HepG2 (cell line): ENCODE measurements at regions not wholly inside any gene's neighbourhood (a gene's known extent, or its start where the extent isn't known, plus 50 kb on each side); places are given as distances from the start of the nearest gene placed in this dataset.

Experiments used
- ATAC-seq: fragments of 200-7000 bp; cut with Tn5 transposase; 3 replicates; pipeline ENCODE4 v1.9.1; 2020; ENCODE audit warnings: mild to moderate bottlenecking, moderate library complexity
- BruUV-seq: library from RNA; stranded (reverse); fragments of 400-500 nt; replicated peaks from 2 replicates; lab custom pipeline; 2021; lab: Mats Ljungman, UMichigan
- CTCF ChIA-PET: fragments of 300-600 bp; formaldehyde crosslinking; extraction: SDS; loops from one replicate; lab custom pipeline; 2021; ENCODE audit warnings: low total read pairs, inconsistent platforms, low intra/inter-chr PET ratio; lab: Yijun Ruan, JAX
- POLR2A ChIA-PET: fragments of 350-600 bp; sonication (Branson Sonifier 250); formaldehyde crosslinking; loops from one replicate; lab custom pipeline; 2020; ENCODE audit warnings: antibody characterized with exemption, inconsistent platforms; lab: Yijun Ruan, JAX
- DNase-seq: peaks from one replicate; pipeline ENCODE4 v3.0.0-alpha.2; 2015; ENCODE audit warnings: low spot score
- FAIRE-seq: peaks from 3 replicates; lab custom pipeline; 2011; peaks lifted over from hg19 to GRCh38; lab: Jason Lieb, UNC
- H2AFZ ChIP-seq: one replicate; pipeline ENCODE4 v1.6.1; 2011; ENCODE audit warnings: low read length, inconsistent platforms
- H3K27ac ChIP-seq: fragments of 300-600 bp; 3 replicates; pipeline ENCODE4 v1.8.0; 2011; ENCODE audit warnings: mixed run types, mild to moderate bottlenecking, mixed read lengths, low read length, inconsistent platforms; ENCODE audit not compliant: insufficient read depth; ENCODE audit errors: extremely low read length
- H3K27me3 ChIP-seq, 2 experiments: fragments of 200-600 bp in 1 of 2; 2 replicates in 1 of 2; 3 replicates in 1 of 2; pipeline versions ENCODE4 v1.6.0 to v1.8.0; 2011; ENCODE audit warnings: low read length in 2 of 2, mild to moderate bottlenecking in 2 of 2, moderate library complexity in 2 of 2, inconsistent platforms in 1 of 2; ENCODE audit not compliant: insufficient read depth in 2 of 2, control insufficient read depth in 1 of 2
- H3K36me3 ChIP-seq, 2 experiments: fragments of 200-600 bp in 1 of 2; replicated peaks in 1 of 2; 2 replicates in 1 of 2; 3 replicates in 1 of 2; pipeline versions ENCODE4 v1.5.1 to v1.8.0; 2011; ENCODE audit warnings: low read length in 2 of 2, inconsistent platforms in 1 of 2; ENCODE audit not compliant: insufficient read depth in 2 of 2, control insufficient read depth in 1 of 2
- H3K4me1 ChIP-seq: 2 replicates; pipeline ENCODE4 v1.5.1; 2012; ENCODE audit warnings: low read length, inconsistent platforms; ENCODE audit not compliant: insufficient read depth
- H3K4me2 ChIP-seq: 2 replicates; pipeline ENCODE4 v1.6.0; 2011; ENCODE audit warnings: low read depth, low read length, inconsistent platforms
- H3K4me3 ChIP-seq, 3 experiments: fragments of 200-600 bp in 1 of 3; sonication (generic), shearing (Covaris generic) in 1 of 3; replicated peaks in 1 of 3; 2 replicates each; pipeline ENCODE4 v1.5.1; 2011 to 2016; ENCODE audit warnings: low read length in 3 of 3, inconsistent platforms in 2 of 3, low read depth in 2 of 3, mild to moderate bottlenecking in 2 of 3, control low read depth in 1 of 3, mixed read lengths in 1 of 3; ENCODE audit not compliant: insufficient read depth in 1 of 3
- H3K79me2 ChIP-seq: one replicate; pipeline ENCODE4 v1.6.1; 2011; ENCODE audit warnings: low read length, inconsistent platforms; ENCODE audit not compliant: insufficient read depth
- H3K9ac ChIP-seq: 2 replicates; pipeline ENCODE4 v1.6.0; 2011; ENCODE audit warnings: mild to moderate bottlenecking, low read depth, low read length, inconsistent platforms; ENCODE audit not compliant: insufficient read depth
- H3K9me3 ChIP-seq: 2 replicates; pipeline ENCODE4 v1.5.1; 2012; ENCODE audit warnings: mild to moderate bottlenecking, low read length
- H4K20me1 ChIP-seq: 2 replicates; pipeline ENCODE4 v1.6.0; 2011; ENCODE audit warnings: inconsistent platforms, mild to moderate bottlenecking, low read length, moderate library complexity; ENCODE audit not compliant: insufficient read depth
- FOSL1 ChIP-seq: sonication (generic); formaldehyde crosslinking; IDR thresholded peaks from 2 replicates; pipeline ENCODE4 v1.9.0; 2021; ENCODE audit warnings: missing genetic modification reagents, borderline replicate concordance
- ISX ChIP-seq: sonication (generic); formaldehyde crosslinking; conservative IDR thresholded peaks from 2 replicates; pipeline ENCODE4 v1.5.0; 2020; ENCODE audit warnings: missing genetic modification reagents
- KDM6A ChIP-seq: IDR thresholded peaks from 2 replicates; pipeline ENCODE4 v1.6.1; 2016; ENCODE audit warnings: low read depth
- MAF1 ChIP-seq: sonication (generic); formaldehyde crosslinking; IDR thresholded peaks from 2 replicates; pipeline ENCODE4 v1.5.0; 2020; ENCODE audit warnings: missing genetic modification reagents, borderline replicate concordance
- MEIS1 ChIP-seq: sonication (generic); formaldehyde crosslinking; IDR thresholded peaks from 2 replicates; pipeline ENCODE4 v1.9.0; 2021; ENCODE audit warnings: mild to moderate bottlenecking, missing genetic modification reagents, moderate library complexity, borderline replicate concordance
- NRL ChIP-seq: sonication (generic); formaldehyde crosslinking; IDR thresholded peaks from 2 replicates; pipeline ENCODE4 v1.5.0; 2020; ENCODE audit warnings: missing genetic modification reagents, mild to moderate bottlenecking, moderate library complexity, borderline replicate concordance
- PITX1 ChIP-seq: sonication (generic); formaldehyde crosslinking; IDR thresholded peaks from 2 replicates; pipeline ENCODE4 v1.5.1; 2020; ENCODE audit warnings: mild to moderate bottlenecking, missing genetic modification reagents
- SIX4 ChIP-seq: sonication (generic); formaldehyde crosslinking; IDR thresholded peaks from 2 replicates; pipeline ENCODE4 v1.4.0; 2020; ENCODE audit warnings: missing genetic modification reagents
- SRSF9 ChIP-seq: fragments of 200-400 bp; formaldehyde crosslinking; IDR thresholded peaks from 2 replicates; pipeline ENCODE4 v1.6.1; 2018; ENCODE audit warnings: borderline replicate concordance, mild to moderate bottlenecking, low read depth, low read length; ENCODE audit not compliant: insufficient read depth, poor library complexity, severe bottlenecking
- SYNCRIP ChIP-seq: fragments of 200-400 bp; formaldehyde crosslinking; IDR thresholded peaks from 2 replicates; pipeline ENCODE4 v1.6.1; 2018; ENCODE audit warnings: mild to moderate bottlenecking, low read depth, low read length; ENCODE audit not compliant: insufficient read depth
- ZBTB7A ChIP-seq: sonication (generic); formaldehyde crosslinking; IDR thresholded peaks from 2 replicates; pipeline ENCODE4 v1.8.0; 2022; ENCODE audit warnings: mild to moderate bottlenecking, missing genetic modification reagents
- ZFP1 ChIP-seq: IDR thresholded peaks from 2 replicates; pipeline ENCODE4 v1.6.1; 2016
- ZFP36L1 ChIP-seq: sonication (generic); formaldehyde crosslinking; IDR thresholded peaks from 2 replicates; pipeline ENCODE4 v1.8.0; 2022; ENCODE audit warnings: mild to moderate bottlenecking, missing genetic modification reagents, moderate library complexity
- WGBS: methylation state at CpG from one replicate; pipeline ENCODE4 v1.1.6; 2017; ENCODE audit warnings: low lambda C conversion rate; 5-methylcytosine and 5-hydroxymethylcytosine counted together
- in situ Hi-C: cut with HindIII; loops from 2 replicates; pipeline ENCODE4 v1.10.0; 2017; ENCODE audit warnings: low pct_unique_long_range_greater_than_20kb; ENCODE audit not compliant: extremely low pct_ligation_motif_present
- intact Hi-C: fragments of 100-400 bp; cut with micrococcal nuclease; formaldehyde crosslinking; loops from one replicate; pipeline ENCODE4 v1.10.0; 2022; ENCODE audit not compliant: unreplicated experiment
- TF ChIP-seq, protein P1 (sequence below): sonication (generic); formaldehyde crosslinking; IDR thresholded peaks from 2 replicates; pipeline ENCODE4 v1.8.1; 2022; ENCODE audit warnings: low read depth, mild to moderate bottlenecking, missing genetic modification reagents
- TF ChIP-seq, protein P2 (sequence below): sonication (generic); formaldehyde crosslinking; IDR thresholded peaks from 2 replicates; pipeline ENCODE4 v1.5.0; 2020; ENCODE audit warnings: mild to moderate bottlenecking, missing genetic modification reagents
- TF ChIP-seq, protein P3 (sequence below): sonication (generic); formaldehyde crosslinking; IDR thresholded peaks from 2 replicates; pipeline ENCODE4 v1.5.0; 2020; ENCODE audit warnings: mild to moderate bottlenecking, missing genetic modification reagents, borderline replicate concordance

DNA sequence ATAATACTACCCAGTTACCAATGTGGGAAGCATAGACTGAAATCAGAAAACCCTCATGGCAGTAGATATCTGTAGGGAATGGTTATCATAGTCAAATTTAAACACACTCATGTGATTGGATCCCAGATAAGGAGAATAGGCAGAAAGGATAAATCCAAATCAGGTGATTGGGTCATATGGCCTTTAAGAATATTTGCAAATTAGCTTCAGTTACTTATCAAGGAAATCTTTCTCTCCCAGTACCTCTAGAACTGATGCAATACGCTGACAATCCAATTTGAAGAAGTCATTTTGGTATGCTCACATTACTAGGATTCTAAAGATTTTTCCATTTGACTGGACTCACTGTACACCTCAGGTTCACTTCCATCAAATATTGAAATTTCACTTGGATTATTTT, 87.7 kb upstream of the MNS1 start:
- no peak overlapping the region for H3K4me3 ChIP-seq
- no peaks in the 10 kb centered on the region for H3K4me1 ChIP-seq
- H3K36me3 ChIP-seq = no peaks in the 10 kb centered on the region
- no peak overlapping the region for H3K9ac ChIP-seq
- intact Hi-C loops (no loop called here), in situ Hi-C loops (no loop called here)
- no peak overlapping the region for H3K27ac ChIP-seq
- DNase-seq (no peak), FAIRE-seq (no peak), ATAC-seq (no peak)
- WGBS = 0% methylated on average over 1 of the region's 1 CpG
- peaks cover 18% of the 10 kb centered on the region for H3K9me3 ChIP-seq
- no TSS peak for BruUV-seq
- no peak for TF ChIP-seq MEIS1 (CRISPR knock-in tag)
- TF ChIP-seq FOSL1 = no peak
- no peak for TF ChIP-seq NRL (CRISPR knock-in tag)
- TF ChIP-seq ZBTB7A = no peak
- no peak for TF ChIP-seq SYNCRIP
- no peak for TF ChIP-seq SRSF9
- no peak for TF ChIP-seq PITX1 (CRISPR knock-in tag)
- TF ChIP-seq, protein P1, sequence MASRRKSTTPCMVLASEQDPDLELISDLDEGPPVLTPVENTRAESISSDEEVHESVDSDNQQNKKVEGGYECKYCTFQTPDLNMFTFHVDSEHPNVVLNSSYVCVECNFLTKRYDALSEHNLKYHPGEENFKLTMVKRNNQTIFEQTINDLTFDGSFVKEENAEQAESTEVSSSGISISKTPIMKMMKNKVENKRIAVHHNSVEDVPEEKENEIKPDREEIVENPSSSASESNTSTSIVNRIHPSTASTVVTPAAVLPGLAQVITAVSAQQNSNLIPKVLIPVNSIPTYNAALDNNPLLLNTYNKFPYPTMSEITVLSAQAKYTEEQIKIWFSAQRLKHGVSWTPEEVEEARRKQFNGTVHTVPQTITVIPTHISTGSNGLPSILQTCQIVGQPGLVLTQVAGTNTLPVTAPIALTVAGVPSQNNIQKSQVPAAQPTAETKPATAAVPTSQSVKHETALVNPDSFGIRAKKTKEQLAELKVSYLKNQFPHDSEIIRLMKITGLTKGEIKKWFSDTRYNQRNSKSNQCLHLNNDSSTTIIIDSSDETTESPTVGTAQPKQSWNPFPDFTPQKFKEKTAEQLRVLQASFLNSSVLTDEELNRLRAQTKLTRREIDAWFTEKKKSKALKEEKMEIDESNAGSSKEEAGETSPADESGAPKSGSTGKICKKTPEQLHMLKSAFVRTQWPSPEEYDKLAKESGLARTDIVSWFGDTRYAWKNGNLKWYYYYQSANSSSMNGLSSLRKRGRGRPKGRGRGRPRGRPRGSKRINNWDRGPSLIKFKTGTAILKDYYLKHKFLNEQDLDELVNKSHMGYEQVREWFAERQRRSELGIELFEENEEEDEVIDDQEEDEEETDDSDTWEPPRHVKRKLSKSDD = no peak
- no peak for TF ChIP-seq ZFP1
- no peak for TF ChIP-seq ISX (CRISPR knock-in tag)
- no peak for TF ChIP-seq SIX4 (CRISPR knock-in tag)
- TF ChIP-seq KDM6A (CRISPR knock-in tag) = no peak
- TF ChIP-seq, protein P2, sequence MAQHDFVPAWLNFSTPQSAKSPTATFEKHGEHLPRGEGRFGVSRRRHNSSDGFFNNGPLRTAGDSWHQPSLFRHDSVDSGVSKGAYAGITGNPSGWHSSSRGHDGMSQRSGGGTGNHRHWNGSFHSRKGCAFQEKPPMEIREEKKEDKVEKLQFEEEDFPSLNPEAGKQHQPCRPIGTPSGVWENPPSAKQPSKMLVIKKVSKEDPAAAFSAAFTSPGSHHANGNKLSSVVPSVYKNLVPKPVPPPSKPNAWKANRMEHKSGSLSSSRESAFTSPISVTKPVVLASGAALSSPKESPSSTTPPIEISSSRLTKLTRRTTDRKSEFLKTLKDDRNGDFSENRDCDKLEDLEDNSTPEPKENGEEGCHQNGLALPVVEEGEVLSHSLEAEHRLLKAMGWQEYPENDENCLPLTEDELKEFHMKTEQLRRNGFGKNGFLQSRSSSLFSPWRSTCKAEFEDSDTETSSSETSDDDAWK (CRISPR knock-in tag) = no peak
- TF ChIP-seq, protein P3, sequence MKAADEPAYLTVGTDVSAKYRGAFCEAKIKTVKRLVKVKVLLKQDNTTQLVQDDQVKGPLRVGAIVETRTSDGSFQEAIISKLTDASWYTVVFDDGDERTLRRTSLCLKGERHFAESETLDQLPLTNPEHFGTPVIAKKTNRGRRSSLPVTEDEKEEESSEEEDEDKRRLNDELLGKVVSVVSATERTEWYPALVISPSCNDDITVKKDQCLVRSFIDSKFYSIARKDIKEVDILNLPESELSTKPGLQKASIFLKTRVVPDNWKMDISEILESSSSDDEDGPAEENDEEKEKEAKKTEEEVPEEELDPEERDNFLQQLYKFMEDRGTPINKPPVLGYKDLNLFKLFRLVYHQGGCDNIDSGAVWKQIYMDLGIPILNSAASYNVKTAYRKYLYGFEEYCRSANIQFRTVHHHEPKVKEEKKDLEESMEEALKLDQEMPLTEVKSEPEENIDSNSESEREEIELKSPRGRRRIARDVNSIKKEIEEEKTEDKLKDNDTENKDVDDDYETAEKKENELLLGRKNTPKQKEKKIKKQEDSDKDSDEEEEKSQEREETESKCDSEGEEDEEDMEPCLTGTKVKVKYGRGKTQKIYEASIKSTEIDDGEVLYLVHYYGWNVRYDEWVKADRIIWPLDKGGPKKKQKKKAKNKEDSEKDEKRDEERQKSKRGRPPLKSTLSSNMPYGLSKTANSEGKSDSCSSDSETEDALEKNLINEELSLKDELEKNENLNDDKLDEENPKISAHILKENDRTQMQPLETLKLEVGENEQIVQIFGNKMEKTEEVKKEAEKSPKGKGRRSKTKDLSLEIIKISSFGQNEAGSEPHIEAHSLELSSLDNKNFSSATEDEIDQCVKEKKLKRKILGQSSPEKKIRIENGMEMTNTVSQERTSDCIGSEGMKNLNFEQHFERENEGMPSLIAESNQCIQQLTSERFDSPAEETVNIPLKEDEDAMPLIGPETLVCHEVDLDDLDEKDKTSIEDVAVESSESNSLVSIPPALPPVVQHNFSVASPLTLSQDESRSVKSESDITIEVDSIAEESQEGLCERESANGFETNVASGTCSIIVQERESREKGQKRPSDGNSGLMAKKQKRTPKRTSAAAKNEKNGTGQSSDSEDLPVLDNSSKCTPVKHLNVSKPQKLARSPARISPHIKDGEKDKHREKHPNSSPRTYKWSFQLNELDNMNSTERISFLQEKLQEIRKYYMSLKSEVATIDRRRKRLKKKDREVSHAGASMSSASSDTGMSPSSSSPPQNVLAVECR (CRISPR knock-in tag) = no peak
- TF ChIP-seq MAF1 = no peak
- TF ChIP-seq ZFP36L1 (CRISPR knock-in tag) = no peak
- no peaks in the 10 kb centered on the region for H3K27me3 ChIP-seq
- H3K4me2 ChIP-seq = no peak overlapping the region
- no peaks in the 10 kb centered on the region for H4K20me1 ChIP-seq
- POLR2A ChIA-PET = no interaction called here
- no peak overlapping the region for H2AFZ ChIP-seq
- CTCF ChIA-PET = no interaction called here
- H3K79me2 ChIP-seq = no peaks in the 10 kb centered on the region
